D721Med (cell line): ENCODE measurements at regions not wholly inside any gene's neighbourhood (a gene's known extent, or its start where the extent isn't known, plus 50 kb on each side); places are given as distances from the start of the nearest gene placed in this dataset.

Source experiments
- DNase-seq: peaks from one replicate; pipeline ENCODE4 v3.0.0; 2011; ENCODE audit warnings: low spot score; ENCODE audit not compliant: insufficient read length
- FAIRE-seq: peaks from 2 replicates; lab custom pipeline; 2011; peaks lifted over from hg19 to GRCh38; lab: Jason Lieb, UNC
- TF ChIP-seq, protein P1 (sequence below): IDR thresholded peaks from 2 replicates; pipeline ENCODE4 v1.5.1; 2012; ENCODE audit warnings: mild to moderate bottlenecking, control low read depth; ENCODE audit not compliant: insufficient read depth; ENCODE audit errors: missing control alignments

DNA sequence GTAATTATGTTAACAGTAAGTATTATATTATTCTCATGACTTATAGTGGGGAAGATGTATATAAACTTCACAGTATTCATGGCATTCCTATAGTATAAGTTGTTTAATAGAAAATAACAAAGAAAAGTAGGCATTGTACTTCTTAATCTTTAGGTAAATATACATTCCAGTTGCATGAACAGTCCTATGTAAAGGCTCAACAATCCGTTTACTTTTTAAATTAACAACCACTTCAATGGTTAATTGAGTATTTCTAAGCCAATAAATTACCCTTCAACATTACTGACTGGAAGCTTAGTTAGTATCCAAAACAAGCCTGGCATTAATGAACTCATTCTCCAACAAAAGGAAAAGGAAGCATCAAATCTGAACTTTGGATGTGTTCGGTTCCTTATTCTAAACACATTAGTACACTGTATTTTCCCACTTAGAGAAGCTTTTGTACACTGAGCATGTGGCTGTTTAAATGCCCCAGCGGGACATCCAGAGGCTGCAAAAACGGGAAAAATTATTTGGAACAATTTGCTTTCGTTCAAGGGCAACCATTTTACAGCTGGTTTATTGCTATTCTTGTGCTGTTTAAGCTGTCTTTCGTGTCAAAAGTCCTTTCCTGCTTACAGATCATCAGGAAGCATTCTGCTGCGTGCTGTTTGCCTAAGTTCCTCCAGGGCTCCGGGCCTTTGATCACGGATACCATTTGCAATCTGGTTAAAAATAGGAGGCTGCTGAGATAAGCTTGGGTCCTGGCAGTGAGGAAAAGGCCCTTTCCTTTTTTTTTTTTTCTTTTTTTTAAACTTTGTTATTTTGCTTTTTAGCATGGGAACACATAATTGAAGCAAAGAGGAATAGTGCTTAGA is 460.3 kb downstream of the SPRY1 start:
- DNase-seq (no peak), FAIRE-seq (no peak)
- TF ChIP-seq, protein P1, sequence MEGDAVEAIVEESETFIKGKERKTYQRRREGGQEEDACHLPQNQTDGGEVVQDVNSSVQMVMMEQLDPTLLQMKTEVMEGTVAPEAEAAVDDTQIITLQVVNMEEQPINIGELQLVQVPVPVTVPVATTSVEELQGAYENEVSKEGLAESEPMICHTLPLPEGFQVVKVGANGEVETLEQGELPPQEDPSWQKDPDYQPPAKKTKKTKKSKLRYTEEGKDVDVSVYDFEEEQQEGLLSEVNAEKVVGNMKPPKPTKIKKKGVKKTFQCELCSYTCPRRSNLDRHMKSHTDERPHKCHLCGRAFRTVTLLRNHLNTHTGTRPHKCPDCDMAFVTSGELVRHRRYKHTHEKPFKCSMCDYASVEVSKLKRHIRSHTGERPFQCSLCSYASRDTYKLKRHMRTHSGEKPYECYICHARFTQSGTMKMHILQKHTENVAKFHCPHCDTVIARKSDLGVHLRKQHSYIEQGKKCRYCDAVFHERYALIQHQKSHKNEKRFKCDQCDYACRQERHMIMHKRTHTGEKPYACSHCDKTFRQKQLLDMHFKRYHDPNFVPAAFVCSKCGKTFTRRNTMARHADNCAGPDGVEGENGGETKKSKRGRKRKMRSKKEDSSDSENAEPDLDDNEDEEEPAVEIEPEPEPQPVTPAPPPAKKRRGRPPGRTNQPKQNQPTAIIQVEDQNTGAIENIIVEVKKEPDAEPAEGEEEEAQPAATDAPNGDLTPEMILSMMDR = no peak

DNA sequence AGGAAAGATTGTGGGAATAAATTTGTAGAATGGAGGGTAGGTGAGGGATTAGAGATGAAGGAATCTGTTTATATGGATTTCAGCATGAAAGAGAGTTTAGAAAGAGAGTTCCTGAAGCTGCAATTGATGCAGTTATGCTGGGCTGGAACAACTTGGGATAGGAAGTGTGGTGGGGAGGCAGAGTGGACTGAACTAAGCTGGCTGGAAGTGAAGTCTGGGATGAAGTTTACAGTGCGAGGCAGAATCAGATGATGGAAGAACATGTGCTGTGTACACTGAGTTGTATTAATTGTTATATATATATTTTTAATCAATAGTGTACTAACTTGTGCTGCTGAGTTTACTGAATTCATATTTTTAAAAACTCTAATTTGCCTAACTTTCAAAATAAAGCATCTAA is 461.9 kb downstream of the SPRY1 start:
- no peak for FAIRE-seq
- no peak for DNase-seq
- TF ChIP-seq, protein P1 = no peak

DNA sequence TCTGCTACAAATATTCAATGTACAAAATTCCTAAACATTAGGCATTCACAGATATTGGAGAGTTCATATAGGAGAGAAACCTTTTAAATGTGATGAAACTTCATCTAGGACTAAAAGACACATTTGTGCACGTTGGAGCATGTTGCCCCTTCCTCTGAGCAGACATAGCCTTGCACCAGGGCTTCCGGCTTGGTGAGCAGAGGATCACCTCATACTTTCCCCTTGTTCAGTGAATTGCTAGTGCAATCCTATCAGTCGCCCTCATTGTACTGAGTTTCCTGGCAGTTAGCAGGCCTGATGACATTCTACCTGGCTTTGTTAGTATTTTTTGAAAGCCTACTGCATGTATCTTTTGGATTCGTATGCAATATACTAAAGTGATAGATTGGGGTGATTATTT is 466.2 kb downstream of the SPRY1 start:
- TF ChIP-seq, protein P1 = no peak
- DNase-seq (no peak), FAIRE-seq (no peak)

DNA sequence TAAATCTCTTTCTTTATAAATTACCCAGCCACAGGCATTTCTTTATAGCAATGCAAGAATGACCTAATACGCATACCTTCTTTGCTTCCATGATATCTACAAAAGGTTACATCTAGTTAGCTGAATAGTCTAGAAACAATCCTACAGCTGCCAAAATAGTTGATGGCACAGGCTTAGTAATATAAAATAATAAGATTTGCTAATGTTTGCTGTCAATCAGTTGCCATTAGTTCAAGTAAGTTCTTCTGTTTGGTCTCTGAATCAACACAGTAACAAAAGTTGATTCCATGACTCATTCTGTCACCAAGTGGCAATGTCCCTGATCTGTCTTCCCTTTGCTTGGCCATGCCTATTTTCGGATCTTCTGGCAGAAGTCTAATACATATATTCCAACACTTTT is 470.2 kb downstream of the SPRY1 start:
- FAIRE-seq = no peak
- TF ChIP-seq, protein P1 = no peak
- no peak for DNase-seq

DNA sequence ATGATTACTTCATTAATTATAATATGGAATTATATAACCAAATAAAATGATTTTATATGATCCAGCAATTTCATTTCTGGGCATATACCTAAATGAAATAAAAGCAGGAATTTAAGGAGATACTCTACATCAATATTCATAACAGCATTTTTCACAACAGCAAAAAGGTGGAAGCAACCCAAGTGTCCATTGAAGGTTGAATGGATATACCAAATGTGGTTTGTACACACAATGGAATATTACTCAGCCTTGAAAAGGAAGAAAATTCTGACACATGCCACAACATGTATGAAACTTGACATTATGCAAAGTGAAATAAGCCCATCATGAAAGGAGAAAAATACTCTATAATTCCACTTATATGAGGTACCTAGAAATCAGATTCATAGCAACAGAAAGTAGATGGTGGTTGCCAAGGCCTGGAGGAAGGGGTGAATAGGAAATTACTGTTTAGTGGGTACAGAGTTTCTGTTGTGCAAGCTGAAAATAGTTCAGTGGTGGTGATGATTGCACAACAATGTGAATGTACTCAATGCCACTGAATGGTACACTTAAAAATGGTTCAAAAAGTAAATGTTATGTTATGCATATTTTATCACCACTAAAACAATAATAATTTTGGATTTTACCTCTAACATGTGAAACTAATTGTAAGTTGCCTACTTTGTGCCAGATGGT is 471.5 kb downstream of the SPRY1 start:
- DNase-seq (no peak), FAIRE-seq (no peak)
- TF ChIP-seq, protein P1 = no peak

DNA sequence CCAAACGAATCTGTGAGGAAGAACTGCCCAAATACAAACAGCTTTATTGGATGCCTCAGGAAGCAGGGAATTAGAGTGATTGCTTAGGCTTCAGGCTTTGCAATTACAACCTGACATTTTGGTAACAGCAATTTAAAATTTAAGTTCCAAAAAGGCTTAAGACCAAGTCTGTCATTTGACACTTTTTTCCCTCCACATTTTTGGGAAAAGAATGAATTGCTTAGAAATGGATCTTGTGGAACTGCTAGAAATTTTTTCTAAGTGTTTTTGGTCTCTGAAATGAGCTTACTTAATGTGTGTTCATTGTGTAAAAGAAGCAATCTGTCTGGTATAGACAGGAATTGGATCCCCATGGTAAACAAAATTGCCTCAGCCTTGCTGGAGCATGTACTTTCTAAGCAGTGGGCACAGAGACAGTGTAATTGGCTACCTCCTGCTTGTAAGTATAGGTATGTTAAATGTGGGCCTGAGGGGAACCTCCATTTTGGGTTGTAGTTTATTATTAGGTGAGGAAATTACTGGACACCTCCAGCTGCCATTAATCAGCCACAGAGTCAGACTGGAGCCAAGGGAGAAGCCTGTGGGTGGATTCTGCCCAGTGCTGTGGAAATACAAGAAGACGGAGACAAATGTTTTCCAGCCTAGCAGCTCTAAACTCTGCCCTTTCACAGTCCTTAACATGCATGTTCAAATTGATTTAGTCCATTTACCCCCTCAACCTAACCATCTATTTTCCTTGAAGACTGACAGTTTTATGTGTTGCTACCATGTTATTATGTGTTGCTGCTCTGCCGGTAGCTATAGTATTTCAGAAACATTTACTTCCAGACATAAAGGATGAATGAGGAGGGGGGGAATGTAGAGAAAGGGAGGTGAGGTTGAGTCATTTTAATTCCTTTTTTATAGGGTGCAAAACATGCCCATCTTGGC is 473.0 kb downstream of the SPRY1 start:
- DNase-seq = no peak
- TF ChIP-seq, protein P1 = no peak
- FAIRE-seq = peak; percentile 44
